Suprapubic skin (tissue), 4 donors: ENCODE measurements at regions not wholly inside any gene's neighbourhood (a gene's known extent, or its start where the extent isn't known, plus 50 kb on each side); places are given as distances from the start of the nearest gene placed in this dataset.

ENCODE experiments used
- CTCF ChIP-seq, 2 donors: fragments of 200-600 bp in 1 of 2; fragments of 450-650 bp in 1 of 2; sonication (generic) in 1 of 2; IDR thresholded peaks; one replicate each; pipeline ENCODE4 v1.5.1; 2016 to 2019; ENCODE audit warnings: antibody characterized with exemption in 2 of 2, mild to moderate bottlenecking in 1 of 2, moderate library complexity in 1 of 2
- EP300 ChIP-seq: sonication (generic); formaldehyde crosslinking; IDR thresholded peaks from one replicate; pipeline ENCODE4 v1.6.1; 2017; ENCODE audit warnings: antibody characterized with exemption
- POLR2A ChIP-seq, 2 donors: fragments of 450-650 bp; IDR thresholded peaks; one replicate each; pipeline ENCODE4 v1.6.1; 2017; ENCODE audit warnings: antibody characterized with exemption in 2 of 2, mild to moderate bottlenecking in 2 of 2, moderate library complexity in 2 of 2
- POLR2AphosphoS5 ChIP-seq, 3 donors: sonication (generic); formaldehyde crosslinking; IDR thresholded peaks; one replicate each; pipeline ENCODE4 v1.6.1; 2017; ENCODE audit warnings: antibody characterized with exemption in 3 of 3

DNA sequence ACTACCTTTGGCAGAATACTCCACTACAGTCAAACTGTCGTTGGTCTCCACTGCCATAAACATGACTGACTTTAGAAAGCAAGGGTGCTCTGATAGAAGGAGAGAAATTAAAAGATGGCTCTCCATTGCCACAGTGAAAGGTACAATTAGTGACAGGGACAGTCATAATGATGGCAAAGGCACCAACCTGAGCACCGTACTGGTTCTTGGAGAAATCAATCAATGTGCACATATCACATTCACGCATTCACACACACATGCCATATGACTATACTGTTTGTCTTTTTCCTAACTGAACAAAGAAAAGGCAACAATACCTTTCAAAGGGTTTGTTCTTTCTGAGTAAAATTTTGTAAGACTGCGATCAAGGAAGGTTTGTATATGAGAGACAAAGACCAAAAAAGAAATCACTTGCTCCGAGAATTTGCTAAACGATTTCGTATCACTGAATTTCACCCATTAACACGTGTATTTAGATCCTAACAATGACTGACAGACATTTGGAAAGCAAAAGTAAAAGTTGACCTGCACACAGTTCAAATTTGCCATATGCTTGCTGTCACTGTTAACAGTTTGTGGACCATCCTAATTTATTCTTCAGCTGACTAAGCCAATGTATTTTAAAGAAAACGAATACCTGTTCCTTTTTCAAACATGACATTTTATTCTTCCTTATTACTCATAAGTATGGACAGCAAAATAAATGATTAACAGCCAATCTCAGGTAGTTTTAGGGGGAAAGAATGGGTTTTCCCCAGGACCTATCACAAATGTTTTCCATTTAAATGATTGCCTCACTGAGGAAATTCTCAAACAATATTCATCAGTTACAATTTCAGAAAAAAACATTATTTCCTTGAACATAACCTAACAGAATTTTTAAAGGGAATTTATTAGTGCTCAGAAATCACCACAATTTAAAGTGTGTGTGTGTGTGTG lies 644.4 kb downstream of the ZEB2 start:
- TF ChIP-seq CTCF (IDR thresholded peaks at IDR 0.05) (no peak), EP300 (no peak), POLR2A (IDR thresholded peaks at IDR 0.05) (no peak), POLR2AphosphoS5 (IDR thresholded peaks at IDR 0.05) (no peak)
